Gastrocnemius medialis (tissue), 4 donors: ENCODE measurements at regions not wholly inside any gene's neighbourhood (a gene's known extent, or its start where the extent isn't known, plus 50 kb on each side); places are given as distances from the start of the nearest gene placed in this dataset.

Experiments
- POLR2A ChIP-seq, 2 donors: fragments of 450-650 bp; IDR thresholded peaks; one replicate each; pipeline ENCODE4 v1.6.1; 2017; ENCODE audit warnings: antibody characterized with exemption in 2 of 2, mild to moderate bottlenecking in 2 of 2, moderate library complexity in 2 of 2
- TF ChIP-seq, protein P1 (sequence below), 5 experiments: fragments of 450-650 bp in 3 of 5; fragments of 200-600 bp in 2 of 5; sonication (generic) in 2 of 5; IDR thresholded peaks in 4 of 5; conservative IDR thresholded peaks in 1 of 5; 1 replicate in 4 of 5; 2 replicates in 1 of 5; pipeline ENCODE4 v1.5.1; 2016 to 2019; ENCODE audit warnings: antibody characterized with exemption in 5 of 5, mild to moderate bottlenecking in 3 of 5, moderate library complexity in 3 of 5

DNA sequence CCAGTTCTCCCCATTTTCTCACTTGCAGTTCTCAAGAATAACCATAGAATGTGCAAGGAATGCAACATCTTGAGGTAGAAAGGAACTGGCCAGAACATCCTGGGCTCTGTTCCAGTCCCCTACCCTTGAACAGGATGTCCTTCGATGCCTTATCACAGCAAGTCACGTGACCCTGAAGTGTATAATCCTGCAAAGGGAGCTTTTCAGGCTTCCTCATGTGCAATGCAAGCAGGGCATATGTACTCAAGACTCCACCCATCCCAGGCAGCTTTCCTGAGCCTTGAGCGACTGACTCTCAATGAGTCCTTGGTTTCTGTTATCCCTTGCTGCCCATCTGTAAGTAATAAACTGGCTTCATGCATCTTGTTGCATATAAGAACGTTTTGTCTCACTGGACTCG is 311.0 kb downstream of the MRPL39 start:
- TF ChIP-seq, protein P1, sequence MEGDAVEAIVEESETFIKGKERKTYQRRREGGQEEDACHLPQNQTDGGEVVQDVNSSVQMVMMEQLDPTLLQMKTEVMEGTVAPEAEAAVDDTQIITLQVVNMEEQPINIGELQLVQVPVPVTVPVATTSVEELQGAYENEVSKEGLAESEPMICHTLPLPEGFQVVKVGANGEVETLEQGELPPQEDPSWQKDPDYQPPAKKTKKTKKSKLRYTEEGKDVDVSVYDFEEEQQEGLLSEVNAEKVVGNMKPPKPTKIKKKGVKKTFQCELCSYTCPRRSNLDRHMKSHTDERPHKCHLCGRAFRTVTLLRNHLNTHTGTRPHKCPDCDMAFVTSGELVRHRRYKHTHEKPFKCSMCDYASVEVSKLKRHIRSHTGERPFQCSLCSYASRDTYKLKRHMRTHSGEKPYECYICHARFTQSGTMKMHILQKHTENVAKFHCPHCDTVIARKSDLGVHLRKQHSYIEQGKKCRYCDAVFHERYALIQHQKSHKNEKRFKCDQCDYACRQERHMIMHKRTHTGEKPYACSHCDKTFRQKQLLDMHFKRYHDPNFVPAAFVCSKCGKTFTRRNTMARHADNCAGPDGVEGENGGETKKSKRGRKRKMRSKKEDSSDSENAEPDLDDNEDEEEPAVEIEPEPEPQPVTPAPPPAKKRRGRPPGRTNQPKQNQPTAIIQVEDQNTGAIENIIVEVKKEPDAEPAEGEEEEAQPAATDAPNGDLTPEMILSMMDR (IDR thresholded peaks at IDR 0.05 in 4 of 5, conservative IDR thresholded peaks at IDR 0.05 in 1 of 5) = no peak
- no peak for TF ChIP-seq POLR2A (IDR thresholded peaks at IDR 0.05)
